ENCODE measurements at regions not wholly inside any gene's neighbourhood (a gene's known extent, or its start where the extent isn't known, plus 50 kb on each side); places are given as distances from the start of the nearest gene placed in this dataset.

- no peak for TF ChIP-seq CTCF (IDR thresholded peaks at IDR 0.05; ENCODE audit: low read depth, low read length, missing input control)
- TF ChIP-seq TAF1 (conservative IDR thresholded peaks at IDR 0.05) = no peak
- TF ChIP-seq RAD21 (IDR thresholded peaks at IDR 0.05) = no peak
These were observed 230.1 kb upstream of the GJB5 start for GRCh38 chr1:34524783-34525182.

All from liver (tissue), 3 donors.